A549 (cell line): ENCODE measurements at regions not wholly inside any gene's neighbourhood (a gene's known extent, or its start where the extent isn't known, plus 50 kb on each side); places are given as distances from the start of the nearest gene placed in this dataset.

Experiments
- ATAC-seq, 2 experiments: fragments of 200-7000 bp in 1 of 2; fragments of >200 bp in 1 of 2; cut with Nextera tagmentation in 1 of 2; cut with Tn5 transposase in 1 of 2; 3 replicates each; pipeline versions ENCODE4 v1.8.0 to v1.9.1; 2018 to 2020; ENCODE audit warnings: mild to moderate bottlenecking in 1 of 2, moderate library complexity in 1 of 2
- CTCF ChIA-PET: fragments of 300-600 bp; sonication (Branson Sonifier 250); formaldehyde crosslinking; extraction: SDS; loops from one replicate; lab custom pipeline; 2021; ENCODE audit warnings: antibody characterized with exemption, inconsistent platforms; lab: Yijun Ruan, JAX
- POLR2A ChIA-PET: fragments of 350-600 bp; formaldehyde crosslinking; extraction: SDS; loops from one replicate; lab custom pipeline; 2021; ENCODE audit warnings: antibody characterized with exemption, inconsistent platforms; lab: Yijun Ruan, JAX
- DNase-seq, 2 experiments: peaks; one replicate each; pipeline versions ENCODE4 v3.0.0 to v3.0.0-alpha.2; 2011 to 2016; ENCODE audit warnings: low read depth in 1 of 2, low spot score in 1 of 2
- FAIRE-seq: peaks from 2 replicates; lab custom pipeline; 2011; peaks lifted over from hg19 to GRCh38; lab: Jason Lieb, UNC
- H3K27ac ChIP-seq, 2 experiments: fragments of >200 bp; sonication (Bioruptor Twin); formaldehyde crosslinking; 3 replicates each; pipeline ENCODE4 v1.5.1; 2016 to 2017
- H3K4me1 ChIP-seq: fragments of >200 bp; sonication (Bioruptor Twin); formaldehyde crosslinking; 3 replicates; pipeline ENCODE4 v1.6.1; 2016
- H3K4me2 ChIP-seq: fragments of >200 bp; sonication (Bioruptor Twin); formaldehyde crosslinking; 3 replicates; pipeline ENCODE4 v1.6.1; 2016
- H3K4me3 ChIP-seq: fragments of >200 bp; sonication (Bioruptor Twin); formaldehyde crosslinking; 3 replicates; pipeline ENCODE4 v1.5.1; 2016
- H3K9me3 ChIP-seq: fragments of >200 bp; sonication (Bioruptor Twin); formaldehyde crosslinking; 3 replicates; pipeline ENCODE4 v1.6.1; 2016
- CBX2 ChIP-seq: fragments of 200-600 bp; sonication (generic); IDR thresholded peaks from 2 replicates; pipeline ENCODE4 v1.6.1; 2016; ENCODE audit warnings: low read depth, mild to moderate bottlenecking, borderline replicate concordance
- CBX8 ChIP-seq: fragments of 200-600 bp; sonication (generic); IDR thresholded peaks from 2 replicates; pipeline ENCODE4 v1.6.1; 2016
- EHMT2 ChIP-seq: fragments of 200-600 bp; sonication (generic); IDR thresholded peaks from 2 replicates; pipeline ENCODE4 v1.6.1; 2016; ENCODE audit warnings: antibody characterized with exemption, low read depth, mild to moderate bottlenecking, moderate library complexity
- FOSB ChIP-seq: fragments of 250-450 bp; sonication (Bioruptor Pico); IDR thresholded peaks from 2 replicates; pipeline ENCODE4 v1.5.0; 2020; ENCODE audit warnings: mild to moderate bottlenecking, moderate library complexity
- FOSL2 ChIP-seq, 2 experiments: fragments of 450-650 bp in 1 of 2; fragments of >200 bp in 1 of 2; sonication (Bioruptor Twin) in 1 of 2; formaldehyde crosslinking; IDR thresholded peaks; 2 replicates each; pipeline versions ENCODE4 v1.5.0 to v1.6.1; 2016 to 2020; ENCODE audit warnings: mild to moderate bottlenecking in 1 of 2, moderate library complexity in 1 of 2
- FOXS1 ChIP-seq: fragments of 250-450 bp; sonication (Bioruptor Pico); IDR thresholded peaks from 2 replicates; pipeline ENCODE4 v1.5.0; 2020; ENCODE audit warnings: mild to moderate bottlenecking, moderate library complexity
- HDAC2 ChIP-seq: fragments of 200-600 bp; sonication (generic); IDR thresholded peaks from 2 replicates; pipeline ENCODE4 v1.6.1; 2016
- HOXA7 ChIP-seq: fragments of 250-450 bp; sonication (Bioruptor Pico); IDR thresholded peaks from 2 replicates; pipeline ENCODE4 v1.5.0; 2020; ENCODE audit warnings: mild to moderate bottlenecking, moderate library complexity
- HOXB5 ChIP-seq: fragments of 250-450 bp; sonication (Bioruptor Pico); IDR thresholded peaks from 2 replicates; pipeline ENCODE4 v1.5.0; 2020; ENCODE audit warnings: mild to moderate bottlenecking, moderate library complexity
- KDM1A ChIP-seq: fragments of 200-600 bp; sonication (generic); IDR thresholded peaks from 2 replicates; pipeline ENCODE4 v1.6.1; 2016; ENCODE audit warnings: low read depth, mild to moderate bottlenecking
- MAFK ChIP-seq: fragments of 450-650 bp; IDR thresholded peaks from 2 replicates; pipeline ENCODE4 v1.6.1; 2014; ENCODE audit not compliant: partially characterized antibody
- MYC ChIP-seq: IDR thresholded peaks from 2 replicates; pipeline ENCODE4 v1.6.1; 2012; ENCODE audit warnings: mild to moderate bottlenecking, inconsistent platforms, low read length, improper control_type of control experiment, borderline replicate concordance
- NFE2L2 ChIP-seq: fragments of 150-350 bp; conservative IDR thresholded peaks from 2 replicates; pipeline ENCODE4 v1.6.1; 2014; ENCODE audit warnings: low read length
- RAD21 ChIP-seq, 2 experiments: fragments of >200 bp in 1 of 2; sonication (Bioruptor Twin) in 1 of 2; formaldehyde crosslinking in 1 of 2; IDR thresholded peaks in 1 of 2; conservative IDR thresholded peaks in 1 of 2; 2 replicates in 1 of 2; 3 replicates in 1 of 2; pipeline ENCODE4 v1.6.1; 2012 to 2018; ENCODE audit warnings: inconsistent platforms in 1 of 2
- SMC3 ChIP-seq: fragments of >200 bp; sonication (Bioruptor Twin); formaldehyde crosslinking; IDR thresholded peaks from 3 replicates; pipeline ENCODE4 v1.6.1; 2018; ENCODE audit warnings: inconsistent platforms
- SREBF2 ChIP-seq: fragments of 450-650 bp; IDR thresholded peaks from 2 replicates; pipeline ENCODE4 v1.6.1; 2014; ENCODE audit warnings: mild to moderate bottlenecking, moderate library complexity
- TFCP2L1 ChIP-seq: fragments of 250-450 bp; sonication (Bioruptor Pico); IDR thresholded peaks from 2 replicates; pipeline ENCODE4 v1.5.0; 2021; ENCODE audit warnings: mild to moderate bottlenecking
- ZC3H11A ChIP-seq: fragments of 450-650 bp; IDR thresholded peaks from 2 replicates; pipeline ENCODE4 v1.6.1; 2014; ENCODE audit warnings: antibody characterized with exemption, mild to moderate bottlenecking
- WGBS: methylation state at CpG from one replicate; pipeline ENCODE4 v1.1.6; 2017; ENCODE audit errors: missing lambda C conversion rate; 5-methylcytosine and 5-hydroxymethylcytosine counted together
- TF ChIP-seq, protein P1 (sequence below): fragments of >200 bp; sonication (Bioruptor Twin); formaldehyde crosslinking; IDR thresholded peaks from 3 replicates; pipeline ENCODE4 v1.5.1; 2016
- TF ChIP-seq, protein P2 (sequence below): IDR thresholded peaks from 2 replicates; pipeline ENCODE4 v1.6.1; 2012
- TF ChIP-seq, protein P3 (sequence below): IDR thresholded peaks from 2 replicates; pipeline ENCODE4 v1.6.1; 2012
- TF ChIP-seq, protein P4 (sequence below): fragments of 200-600 bp; sonication (generic); IDR thresholded peaks from 2 replicates; pipeline ENCODE4 v1.6.1; 2016; ENCODE audit warnings: antibody characterized with exemption, mild to moderate bottlenecking, moderate library complexity

DNA sequence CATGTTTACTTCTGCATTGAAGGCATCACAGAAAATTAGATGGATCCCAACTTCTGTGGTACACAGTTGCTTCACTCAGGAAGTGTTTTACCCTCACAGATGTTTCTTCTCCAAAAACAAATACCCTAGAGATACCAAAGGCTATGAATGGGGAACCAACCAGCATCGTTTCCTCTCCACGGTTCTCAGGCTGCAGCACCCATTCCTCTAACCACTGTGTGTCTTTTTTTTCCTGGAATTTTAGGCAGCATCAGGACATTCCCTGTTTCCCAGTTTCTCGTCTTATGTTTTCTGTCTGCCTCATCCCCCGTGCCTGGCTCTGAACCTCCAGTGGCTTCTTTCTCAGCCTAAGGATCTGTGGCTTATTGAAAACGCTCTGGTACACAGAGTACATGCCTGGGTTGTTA, 72.0 kb upstream of the TBX5 start (continued):
- TF ChIP-seq, protein P1, sequence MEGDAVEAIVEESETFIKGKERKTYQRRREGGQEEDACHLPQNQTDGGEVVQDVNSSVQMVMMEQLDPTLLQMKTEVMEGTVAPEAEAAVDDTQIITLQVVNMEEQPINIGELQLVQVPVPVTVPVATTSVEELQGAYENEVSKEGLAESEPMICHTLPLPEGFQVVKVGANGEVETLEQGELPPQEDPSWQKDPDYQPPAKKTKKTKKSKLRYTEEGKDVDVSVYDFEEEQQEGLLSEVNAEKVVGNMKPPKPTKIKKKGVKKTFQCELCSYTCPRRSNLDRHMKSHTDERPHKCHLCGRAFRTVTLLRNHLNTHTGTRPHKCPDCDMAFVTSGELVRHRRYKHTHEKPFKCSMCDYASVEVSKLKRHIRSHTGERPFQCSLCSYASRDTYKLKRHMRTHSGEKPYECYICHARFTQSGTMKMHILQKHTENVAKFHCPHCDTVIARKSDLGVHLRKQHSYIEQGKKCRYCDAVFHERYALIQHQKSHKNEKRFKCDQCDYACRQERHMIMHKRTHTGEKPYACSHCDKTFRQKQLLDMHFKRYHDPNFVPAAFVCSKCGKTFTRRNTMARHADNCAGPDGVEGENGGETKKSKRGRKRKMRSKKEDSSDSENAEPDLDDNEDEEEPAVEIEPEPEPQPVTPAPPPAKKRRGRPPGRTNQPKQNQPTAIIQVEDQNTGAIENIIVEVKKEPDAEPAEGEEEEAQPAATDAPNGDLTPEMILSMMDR: no peak

DNA sequence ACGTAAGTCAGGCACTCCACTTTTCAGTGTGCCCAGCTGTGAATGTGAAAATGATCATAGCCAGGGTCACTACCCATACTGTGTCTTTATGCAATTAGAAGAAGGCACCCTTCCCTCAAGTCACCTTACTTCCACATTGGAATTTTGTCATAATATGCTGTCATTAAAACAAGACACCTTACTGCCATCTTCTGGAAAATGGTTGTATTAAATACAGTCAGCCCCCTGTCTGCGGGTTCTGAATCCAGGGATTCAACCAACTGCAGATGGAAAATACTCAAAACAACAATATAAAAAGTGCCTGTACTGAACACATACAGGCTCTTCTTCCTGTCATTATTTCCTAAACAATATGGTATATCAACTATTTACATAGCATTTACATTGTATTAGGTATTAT, 70.2 kb upstream of the TBX5 start:
- FAIRE-seq (no peak), ATAC-seq (peak; percentile 48 to 78; a peak in 4 of 6 replicates), DNase-seq (peak in 1 of 2 experiments; percentile 49)
- CTCF ChIA-PET: interaction anchor here (0.6 to 3.7 kb wide), 24 partner anchors 10 to 1221 kb away, joined by 3 to 40 read pairs (median 4); partner anchors contain the start of gene RBM19
- TF ChIP-seq, protein P1: peak; percentile 56
- TF ChIP-seq, protein P2, sequence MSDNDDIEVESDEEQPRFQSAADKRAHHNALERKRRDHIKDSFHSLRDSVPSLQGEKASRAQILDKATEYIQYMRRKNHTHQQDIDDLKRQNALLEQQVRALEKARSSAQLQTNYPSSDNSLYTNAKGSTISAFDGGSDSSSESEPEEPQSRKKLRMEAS: no peak
- TF ChIP-seq SREBF2: no peak
- peak; percentile 45; the same call in 2 of the 3 replicates for TF ChIP-seq SMC3
- TF ChIP-seq CBX8: no peak
- TF ChIP-seq FOSB (CRISPR knock-in tag): no peak
- no peak for TF ChIP-seq HDAC2
- peak; percentile 55 to 66 for TF ChIP-seq RAD21 (conservative IDR thresholded peaks at IDR 0.05 in 1 of 2, IDR thresholded peaks at IDR 0.05 in 1 of 2)
- no peak for TF ChIP-seq MAFK
- TF ChIP-seq CBX2: no peak
- Histone ChIP-seq H3K9me3 (no peaks in the 10 kb centered on the region), H3K27ac (no peak overlapping the region), H3K4me1 (0 out of 3 replicates have a peak, but pooled peaks cover 6% of the 10 kb centered on the region), H3K4me2 (no peak overlapping the region), H3K4me3 (no peak overlapping the region)
- 2% methylated on average over 2 of the region's 2 CpGs for WGBS
- POLR2A ChIA-PET: no interaction called here

DNA sequence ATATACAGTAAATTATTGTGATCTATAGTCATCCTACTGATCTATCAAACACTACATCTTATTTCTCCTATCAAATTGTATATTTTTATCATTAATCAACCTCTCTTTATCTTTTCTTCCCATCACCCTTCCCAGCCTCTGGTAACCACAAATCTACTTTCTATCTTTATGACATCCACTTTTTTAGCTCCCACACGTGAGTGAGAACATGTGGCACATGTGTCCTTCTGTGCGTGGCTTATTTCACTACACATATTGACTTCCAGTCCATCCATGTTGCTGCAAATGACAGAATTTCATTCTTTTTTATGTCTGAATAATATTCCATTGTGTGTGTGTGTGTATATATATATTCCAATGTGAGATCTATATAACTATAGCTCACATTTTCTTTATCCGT, 67.8 kb upstream of the TBX5 start:
- TF ChIP-seq KDM1A (no peak), FOXS1 (no peak), SREBF2 (no peak), ZC3H11A (no peak), EHMT2 (no peak), TFCP2L1 (CRISPR knock-in tag) (no peak), HOXB5 (no peak), SMC3 (no peak), FOSL2 (IDR thresholded peaks at IDR 0.05) (no peak), FOSL2 (CRISPR knock-in tag; IDR thresholded peaks at IDR 0.05) (no peak), MYC (no peak), NFE2L2 (no peak), HOXA7 (CRISPR knock-in tag) (no peak)
- TF ChIP-seq, protein P2: no peak
- TF ChIP-seq, protein P3, sequence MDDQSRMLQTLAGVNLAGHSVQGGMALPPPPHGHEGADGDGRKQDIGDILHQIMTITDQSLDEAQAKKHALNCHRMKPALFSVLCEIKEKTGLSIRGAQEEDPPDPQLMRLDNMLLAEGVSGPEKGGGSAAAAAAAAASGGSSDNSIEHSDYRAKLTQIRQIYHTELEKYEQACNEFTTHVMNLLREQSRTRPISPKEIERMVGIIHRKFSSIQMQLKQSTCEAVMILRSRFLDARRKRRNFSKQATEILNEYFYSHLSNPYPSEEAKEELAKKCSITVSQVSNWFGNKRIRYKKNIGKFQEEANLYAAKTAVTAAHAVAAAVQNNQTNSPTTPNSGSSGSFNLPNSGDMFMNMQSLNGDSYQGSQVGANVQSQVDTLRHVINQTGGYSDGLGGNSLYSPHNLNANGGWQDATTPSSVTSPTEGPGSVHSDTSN: no peak
- TF ChIP-seq, protein P4, sequence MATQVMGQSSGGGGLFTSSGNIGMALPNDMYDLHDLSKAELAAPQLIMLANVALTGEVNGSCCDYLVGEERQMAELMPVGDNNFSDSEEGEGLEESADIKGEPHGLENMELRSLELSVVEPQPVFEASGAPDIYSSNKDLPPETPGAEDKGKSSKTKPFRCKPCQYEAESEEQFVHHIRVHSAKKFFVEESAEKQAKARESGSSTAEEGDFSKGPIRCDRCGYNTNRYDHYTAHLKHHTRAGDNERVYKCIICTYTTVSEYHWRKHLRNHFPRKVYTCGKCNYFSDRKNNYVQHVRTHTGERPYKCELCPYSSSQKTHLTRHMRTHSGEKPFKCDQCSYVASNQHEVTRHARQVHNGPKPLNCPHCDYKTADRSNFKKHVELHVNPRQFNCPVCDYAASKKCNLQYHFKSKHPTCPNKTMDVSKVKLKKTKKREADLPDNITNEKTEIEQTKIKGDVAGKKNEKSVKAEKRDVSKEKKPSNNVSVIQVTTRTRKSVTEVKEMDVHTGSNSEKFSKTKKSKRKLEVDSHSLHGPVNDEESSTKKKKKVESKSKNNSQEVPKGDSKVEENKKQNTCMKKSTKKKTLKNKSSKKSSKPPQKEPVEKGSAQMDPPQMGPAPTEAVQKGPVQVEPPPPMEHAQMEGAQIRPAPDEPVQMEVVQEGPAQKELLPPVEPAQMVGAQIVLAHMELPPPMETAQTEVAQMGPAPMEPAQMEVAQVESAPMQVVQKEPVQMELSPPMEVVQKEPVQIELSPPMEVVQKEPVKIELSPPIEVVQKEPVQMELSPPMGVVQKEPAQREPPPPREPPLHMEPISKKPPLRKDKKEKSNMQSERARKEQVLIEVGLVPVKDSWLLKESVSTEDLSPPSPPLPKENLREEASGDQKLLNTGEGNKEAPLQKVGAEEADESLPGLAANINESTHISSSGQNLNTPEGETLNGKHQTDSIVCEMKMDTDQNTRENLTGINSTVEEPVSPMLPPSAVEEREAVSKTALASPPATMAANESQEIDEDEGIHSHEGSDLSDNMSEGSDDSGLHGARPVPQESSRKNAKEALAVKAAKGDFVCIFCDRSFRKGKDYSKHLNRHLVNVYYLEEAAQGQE: no peak
- CTCF ChIA-PET: interaction anchor here (0.9 kb wide), 1 partner anchor 493 kb away, joined by 5 read pairs; no protein-coding TSS in a partner anchor

More for the DNA sequence above, 67.8 kb upstream of the TBX5 start:
- Histone ChIP-seq H3K27ac (no peak overlapping the region), H3K9me3 (no peaks in the 10 kb centered on the region), H3K4me1 (no peaks in the 10 kb centered on the region), H3K4me2 (no peak overlapping the region), H3K4me3 (no peak overlapping the region)
- POLR2A ChIA-PET: no interaction called here
- WGBS: 28% methylated on average over 3 of the region's 3 CpGs
- ATAC-seq (no peak), FAIRE-seq (no peak), DNase-seq (no peak)
